ENCODE measurements at regions not wholly inside any gene's neighbourhood (a gene's known extent, or its start where the extent isn't known, plus 50 kb on each side); places are given as distances from the start of the nearest gene placed in this dataset.

GRCh38 chr1:238123201-238123600 is 232.5 kb upstream of the ZP4 start:
- H3K79me1 ChIP-seq (ENCODE audit: insufficient read depth, low read depth, low read length, poor library complexity, severe bottlenecking): no peaks in the 10 kb centered on the region
- no peaks in the 10 kb centered on the region for H3K79me2 ChIP-seq (ENCODE audit: insufficient read depth, low read length)
- H2BK15ac ChIP-seq (ENCODE audit: low read depth, low read length): no peak overlapping the region
- H4K91ac ChIP-seq (ENCODE audit: insufficient read length, low read depth, low read length): no peak overlapping the region
- H3K9me3 ChIP-seq (ENCODE audit: control insufficient read depth, low read depth, low read length): no peaks in the 10 kb centered on the region
- no peak overlapping the region for H3K56ac ChIP-seq (ENCODE audit: insufficient read length, low read depth, low read length)
- H2BK20ac ChIP-seq (ENCODE audit: low read depth, low read length, poor library complexity, severe bottlenecking): no peak overlapping the region
- H3K27me3 ChIP-seq (ENCODE audit: insufficient read depth, low read length): no peaks in the 10 kb centered on the region
- H2BK120ac ChIP-seq (ENCODE audit: low read depth, low read length, poor library complexity, severe bottlenecking): no peak overlapping the region
- H3K4me3 Mint-ChIP-seq: no peak overlapping the region
- H4K5ac ChIP-seq (ENCODE audit: insufficient read length, low read depth, low read length): no peak overlapping the region
- H3K23ac ChIP-seq (ENCODE audit: insufficient read length, low read depth, low read length): no peak overlapping the region
- peaks cover 4% of the 10 kb centered on the region; the same call in 1 of the 2 replicates for H3K4me1 ChIP-seq (ENCODE audit: insufficient read depth, low read length)
- H3K27me3 Mint-ChIP-seq (ENCODE audit: low read depth): no peaks in the 10 kb centered on the region
- no peaks in the 10 kb centered on the region; a peak in 1 of 7 replicates for H3K36me3 Mint-ChIP-seq (ENCODE audit: insufficient read depth in 1 of 3, low read depth in 3 of 3)
- no peak overlapping the region for H4K8ac ChIP-seq (replicated peaks; ENCODE audit: insufficient read length, low read depth, low read length)
- H3K4me1 Mint-ChIP-seq: peaks cover 4 to 13% of the 10 kb centered on the region in 2 experiments; a peak in 2 of 4 replicates
- no peak overlapping the region for H2BK12ac ChIP-seq (ENCODE audit: insufficient read length, low read depth, low read length)
- no peaks in the 10 kb centered on the region for H4K20me1 ChIP-seq (ENCODE audit: control insufficient read depth, insufficient read depth, insufficient read length)
- TF ChIP-seq CTCF (conservative IDR thresholded peaks at IDR 0.05): no peak
- no peak overlapping the region for H3K4me2 ChIP-seq (ENCODE audit: insufficient read depth, insufficient read length, low read length)
- no CpG with 5 or more reads among the region's 3 CpGs for WGBS (ENCODE audit: extremely low coverage, insufficient read length, low lambda C conversion rate)
- no peak overlapping the region for H2AK5ac ChIP-seq (ENCODE audit: insufficient read length, low read length)
- no peak overlapping the region for H2AFZ ChIP-seq (ENCODE audit: low read length)
- no peak overlapping the region for H3T11ph ChIP-seq (ENCODE audit: low read length)
- H3K4ac ChIP-seq (ENCODE audit: low read depth, low read length): no peak overlapping the region
- H3K27ac ChIP-seq (ENCODE audit: insufficient read length, low read depth, low read length): no peak overlapping the region
- H3K27ac Mint-ChIP-seq: no peak overlapping the region
- H3K9me3 Mint-ChIP-seq: no peaks in the 10 kb centered on the region
- H2BK5ac ChIP-seq (ENCODE audit: insufficient read length, low read length): no peak overlapping the region
- no peaks in the 10 kb centered on the region for H3K23me2 ChIP-seq (ENCODE audit: insufficient read length, low read depth, low read length, poor library complexity, severe bottlenecking)
- no peak overlapping the region for H3K18ac ChIP-seq (ENCODE audit: insufficient read length, low read depth, low read length)
- no peak overlapping the region for H3K14ac ChIP-seq (ENCODE audit: insufficient read depth, low read length)
- no peak for DNase-seq
- H3K9ac ChIP-seq (ENCODE audit: extremely low read depth, insufficient read length, low read length): no peak overlapping the region
